Trophoblast cell (in vitro differentiated cells and primary cell): ENCODE measurements at regions not wholly inside any gene's neighbourhood (a gene's known extent, or its start where the extent isn't known, plus 50 kb on each side); places are given as distances from the start of the nearest gene placed in this dataset.
"Not testable (repeated sequence)": the region's sequence is repeated elsewhere in the genome, so short reads cannot be mapped to it uniquely, and the experiment has no call there.

Experiments used
- DNase-seq, 2 donors: peaks; one replicate each; pipeline ENCODE4 v3.0.0-alpha.2; 2016
- H2AFZ ChIP-seq: 2 replicates; pipeline ENCODE4 v1.6.1; 2013; ENCODE audit warnings: low read length, moderate library complexity, mild to moderate bottlenecking; ENCODE audit not compliant: insufficient read depth, poor library complexity
- H2AK5ac ChIP-seq: 2 replicates; pipeline ENCODE4 v1.6.1; 2013; ENCODE audit warnings: mild to moderate bottlenecking, low read length
- H2BK120ac ChIP-seq: 2 replicates; pipeline ENCODE4 v1.6.1; 2013; ENCODE audit warnings: low read length, mild to moderate bottlenecking, moderate library complexity; ENCODE audit not compliant: insufficient read depth, poor library complexity
- H2BK12ac ChIP-seq: 2 replicates; pipeline ENCODE4 v1.6.1; 2013; ENCODE audit warnings: mild to moderate bottlenecking, low read length, moderate library complexity
- H2BK5ac ChIP-seq: 2 replicates; pipeline ENCODE4 v1.6.1; 2013; ENCODE audit warnings: low read length, low read depth, moderate library complexity, mild to moderate bottlenecking; ENCODE audit not compliant: poor library complexity
- H3K14ac ChIP-seq: 2 replicates; pipeline ENCODE4 v1.6.1; 2013; ENCODE audit warnings: mild to moderate bottlenecking, low read length
- H3K18ac ChIP-seq: 2 replicates; pipeline ENCODE4 v1.6.1; 2013; ENCODE audit warnings: mild to moderate bottlenecking, low read length
- H3K23ac ChIP-seq: 2 replicates; pipeline ENCODE4 v1.6.1; 2013; ENCODE audit warnings: low read length
- H3K27ac ChIP-seq: 2 replicates; pipeline ENCODE4 v1.5.1; 2013; ENCODE audit warnings: low read depth, mild to moderate bottlenecking, inconsistent platforms, low read length, moderate library complexity
- H3K27me3 ChIP-seq: 2 replicates; pipeline ENCODE4 v1.6.1; 2013; ENCODE audit warnings: inconsistent platforms, mild to moderate bottlenecking, low read length, moderate library complexity; ENCODE audit not compliant: insufficient read depth
- H3K36me3 ChIP-seq, 2 experiments: 1 replicate in 1 of 2; 2 replicates in 1 of 2; pipeline ENCODE4 v1.6.1; 2013; ENCODE audit warnings: low read length in 2 of 2, mild to moderate bottlenecking in 2 of 2, moderate library complexity in 1 of 2; ENCODE audit not compliant: insufficient read depth in 2 of 2, control insufficient read depth in 1 of 2
- H3K4ac ChIP-seq: 2 replicates; pipeline ENCODE4 v1.6.1; 2013; ENCODE audit warnings: low read depth, mild to moderate bottlenecking, low read length, moderate library complexity
- H3K4me1 ChIP-seq, 2 experiments: 1 replicate in 1 of 2; 2 replicates in 1 of 2; pipeline ENCODE4 v1.6.1; 2013; ENCODE audit warnings: low read length in 2 of 2, mild to moderate bottlenecking in 2 of 2, moderate library complexity in 1 of 2; ENCODE audit not compliant: insufficient read depth in 2 of 2, control insufficient read depth in 1 of 2
- H3K4me2 ChIP-seq: 2 replicates; pipeline ENCODE4 v1.6.1; 2013; ENCODE audit warnings: inconsistent platforms, mild to moderate bottlenecking, low read length, moderate library complexity
- H3K4me3 ChIP-seq: 2 replicates; pipeline ENCODE4 v1.5.1; 2013; ENCODE audit warnings: mild to moderate bottlenecking, low read depth, low read length, inconsistent platforms
- H3K79me1 ChIP-seq: one replicate; pipeline ENCODE4 v1.6.1; 2013; ENCODE audit warnings: low read length
- H3K79me2 ChIP-seq: 2 replicates; pipeline ENCODE4 v1.6.1; 2013; ENCODE audit warnings: low read length, mild to moderate bottlenecking; ENCODE audit not compliant: control insufficient read depth, insufficient read depth, poor library complexity
- H3K9ac ChIP-seq: 2 replicates; pipeline ENCODE4 v1.6.1; 2013; ENCODE audit warnings: mild to moderate bottlenecking, low read length
- H3K9me3 ChIP-seq: 2 replicates; pipeline ENCODE4 v1.6.1; 2013; ENCODE audit warnings: low read depth, mild to moderate bottlenecking, control low read depth, inconsistent platforms, low read length; ENCODE audit not compliant: insufficient read depth
- H4K12ac ChIP-seq: 2 replicates; pipeline ENCODE4 v1.6.1; 2013; ENCODE audit warnings: low read depth, mild to moderate bottlenecking, low read length, moderate library complexity
- H4K8ac ChIP-seq: 2 replicates; pipeline ENCODE4 v1.6.1; 2013; ENCODE audit warnings: low read depth, mild to moderate bottlenecking, low read length, moderate library complexity
- H4K91ac ChIP-seq: one replicate; pipeline ENCODE4 v1.6.1; 2013; ENCODE audit warnings: low read depth, mild to moderate bottlenecking, low read length, moderate library complexity
- WGBS: extraction: QIAGEN DNeasy Blood & Tissue Kit; methylation state at CpG from one replicate; pipeline ENCODE4 v1.1.7; 2013; ENCODE audit warnings: missing lambda C conversion rate; ENCODE audit not compliant: insufficient read length, insufficient coverage; ENCODE audit errors: extremely low coverage; 5-methylcytosine and 5-hydroxymethylcytosine counted together

- no peak overlapping the region for H2BK12ac ChIP-seq
- H3K36me3 ChIP-seq, result no peaks in the 10 kb centered on the region
- H4K91ac ChIP-seq, result no peak overlapping the region
- no peak overlapping the region for H3K4me3 ChIP-seq
- H4K12ac ChIP-seq, result no peak overlapping the region
- no peak overlapping the region for H3K4ac ChIP-seq
- H3K23ac ChIP-seq, result no peak overlapping the region
- H3K27me3 ChIP-seq, result no peaks in the 10 kb centered on the region
- no peak overlapping the region for H2AK5ac ChIP-seq
- no peak overlapping the region for H4K8ac ChIP-seq
- H3K4me1 ChIP-seq, result no peaks in the 10 kb centered on the region
- no peak overlapping the region for H3K18ac ChIP-seq
- no peak overlapping the region for H2BK120ac ChIP-seq
- no peak overlapping the region for H3K9ac ChIP-seq
- DNase-seq, result no peak
- no CpG with 5 or more reads among the region's 3 CpGs for WGBS
- H3K27ac ChIP-seq, result no peak overlapping the region
- no peak overlapping the region for H3K14ac ChIP-seq
- H2AFZ ChIP-seq, result no peak overlapping the region
- no peaks in the 10 kb centered on the region for H3K79me2 ChIP-seq
- H3K4me2 ChIP-seq, result no peak overlapping the region
- no peaks in the 10 kb centered on the region for H3K79me1 ChIP-seq
- peaks cover 2% of the 10 kb centered on the region for H3K9me3 ChIP-seq
- H2BK5ac ChIP-seq, result no peak overlapping the region
Measured at GRCh38 chr22:49683032-49683431, 144.6 kb downstream of the BRD1 start.

- H2BK120ac ChIP-seq, H4K12ac ChIP-seq, H3K79me2 ChIP-seq, H3K36me3 ChIP-seq, H3K4me1 ChIP-seq, H3K18ac ChIP-seq, H4K91ac ChIP-seq, H2AFZ ChIP-seq, H3K27ac ChIP-seq, H4K8ac ChIP-seq, H3K9ac ChIP-seq, H3K4ac ChIP-seq, H3K4me2 ChIP-seq, H3K4me3 ChIP-seq, H3K9me3 ChIP-seq, H3K23ac ChIP-seq, H2BK12ac ChIP-seq, DNase-seq, H3K14ac ChIP-seq, H3K79me1 ChIP-seq, H2BK5ac ChIP-seq, H2AK5ac ChIP-seq, H3K27me3 ChIP-seq: not testable (repeated sequence)
- no CpG with 5 or more reads among the region's 6 CpGs for WGBS
Measured at GRCh38 chr22:49680819-49681218, 146.9 kb downstream of the BRD1 start.

GRCh38 chr22:49678842-49679170 is 148.9 kb downstream of the BRD1 start:
- no peak overlapping the region for H2AFZ ChIP-seq
- no peaks in the 10 kb centered on the region for H3K27me3 ChIP-seq
- H3K79me1 ChIP-seq, result no peaks in the 10 kb centered on the region
- H4K12ac ChIP-seq, result no peak overlapping the region
- no peaks in the 10 kb centered on the region for H3K9me3 ChIP-seq
- no peak overlapping the region for H2BK5ac ChIP-seq
- H3K14ac ChIP-seq, result no peak overlapping the region
- no peak overlapping the region for H2BK12ac ChIP-seq
- no peak overlapping the region for H4K91ac ChIP-seq
- no peak overlapping the region for H3K4me2 ChIP-seq
- H3K9ac ChIP-seq, result no peak overlapping the region
- no peaks in the 10 kb centered on the region for H3K79me2 ChIP-seq
- no peak overlapping the region for H3K4me3 ChIP-seq
- H3K18ac ChIP-seq, result no peak overlapping the region
- no peak overlapping the region for H2AK5ac ChIP-seq
- no peaks in the 10 kb centered on the region for H3K4me1 ChIP-seq
- no peak overlapping the region for H3K23ac ChIP-seq
- H3K36me3 ChIP-seq, result no peaks in the 10 kb centered on the region
- no CpG with 5 or more reads among the region's 10 CpGs for WGBS
- H3K4ac ChIP-seq, result no peak overlapping the region
- H3K27ac ChIP-seq, result no peak overlapping the region
- H4K8ac ChIP-seq, result no peak overlapping the region
- no peak for DNase-seq
- H2BK120ac ChIP-seq, result no peak overlapping the region

GRCh38 chr22:49678137-49678841 is 149.4 kb downstream of the BRD1 start:
- no peak overlapping the region for H3K4ac ChIP-seq
- no peak overlapping the region for H3K27ac ChIP-seq
- H4K12ac ChIP-seq, result no peak overlapping the region
- H3K9me3 ChIP-seq, result peaks cover 2% of the 10 kb centered on the region
- no peak overlapping the region for H2BK12ac ChIP-seq
- H4K91ac ChIP-seq, result no peak overlapping the region
- no peak overlapping the region for H3K23ac ChIP-seq
- H3K4me2 ChIP-seq, result no peak overlapping the region
- no peak overlapping the region for H3K4me3 ChIP-seq
- H3K36me3 ChIP-seq, result no peaks in the 10 kb centered on the region
- H4K8ac ChIP-seq, result no peak overlapping the region
- H2AFZ ChIP-seq, result no peak overlapping the region
- H3K9ac ChIP-seq, result no peak overlapping the region
- H2BK5ac ChIP-seq, result no peak overlapping the region
- H3K79me2 ChIP-seq, result no peaks in the 10 kb centered on the region
- H3K18ac ChIP-seq, result no peak overlapping the region
- no peak for DNase-seq
- H3K4me1 ChIP-seq, result no peaks in the 10 kb centered on the region
- H3K14ac ChIP-seq, result no peak overlapping the region
- no peaks in the 10 kb centered on the region for H3K79me1 ChIP-seq
- H3K27me3 ChIP-seq, result no peaks in the 10 kb centered on the region
- H2BK120ac ChIP-seq, result no peak overlapping the region
- H2AK5ac ChIP-seq, result no peak overlapping the region
- no CpG with 5 or more reads among the region's 22 CpGs for WGBS
